ENCODE measurements at regions not wholly inside any gene's neighbourhood (a gene's known extent, or its start where the extent isn't known, plus 50 kb on each side); places are given as distances from the start of the nearest gene placed in this dataset.

DNA sequence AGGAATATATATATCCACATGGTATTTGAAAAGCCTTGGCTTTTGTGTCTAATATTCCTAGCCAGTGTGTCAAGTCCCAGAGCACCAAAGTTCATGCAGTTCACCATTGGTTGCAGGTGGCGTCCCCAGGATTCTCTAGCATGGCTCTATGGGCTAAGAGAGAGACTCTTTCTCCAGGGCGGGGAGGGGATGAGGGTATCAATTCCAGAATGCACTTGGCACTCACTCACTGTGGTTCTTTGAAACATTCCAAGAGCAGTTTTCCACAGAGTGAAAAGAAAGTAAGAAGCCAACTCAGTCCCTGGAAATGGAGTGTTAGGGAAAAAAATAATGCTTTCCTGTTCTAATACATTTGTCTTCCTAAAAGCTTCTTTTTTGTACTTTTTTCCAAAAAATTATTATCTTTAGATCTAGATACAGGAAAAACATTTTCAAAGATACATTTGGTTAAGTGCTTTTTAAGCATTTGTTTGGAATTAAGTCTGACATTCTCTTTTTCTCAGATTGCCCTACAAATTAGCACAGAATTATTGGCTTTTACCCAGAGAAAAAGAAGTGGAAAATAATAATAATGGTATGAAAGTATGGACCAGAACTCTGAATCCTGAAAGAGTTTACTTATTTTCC lies 239.9 kb downstream of the PAX3 start:
- no peak for DNase-seq (ENCODE audit: low read depth, low spot score)
- no peak for FAIRE-seq
- no peak for TF ChIP-seq EZH2 (IDR thresholded peaks at IDR 0.05; ENCODE audit: low read length)
- TF ChIP-seq CTCF (optimal IDR thresholded peaks at IDR 0.05 in 1 of 3, IDR thresholded peaks at IDR 0.05 in 1 of 3, conservative IDR thresholded peaks at IDR 0.05 in 1 of 3; ENCODE audit: extremely low read depth in 1 of 3, insufficient read depth in 2 of 3, low read length in 3 of 3) = no peak
- Histone ChIP-seq H4K20me1 (ENCODE audit: control insufficient read depth, extremely low read depth, insufficient read depth, low read length) (no peaks in the 10 kb centered on the region), H3K27ac (ENCODE audit: control insufficient read depth, insufficient read depth, low read length) (no peak overlapping the region), H3K4me1 (ENCODE audit: control insufficient read depth, extremely low read depth, insufficient read depth, low read length) (no peaks in the 10 kb centered on the region), H3K4me2 (ENCODE audit: control insufficient read depth, extremely low read depth, insufficient read depth, low read depth, low read length) (no peak overlapping the region), H2AFZ (ENCODE audit: control insufficient read depth, low read length) (no peak overlapping the region), H3K9ac (ENCODE audit: control insufficient read depth, extremely low read depth, insufficient read depth, low read length) (no peak overlapping the region), H3K27me3 (ENCODE audit: control insufficient read depth, extremely low read depth, insufficient read depth, low read length) (peaks cover 8% of the 10 kb centered on the region), H3K9me1 (ENCODE audit: control insufficient read depth, extremely low read depth, insufficient read depth, low read length) (no peaks in the 10 kb centered on the region), H3K79me2 (ENCODE audit: control insufficient read depth, insufficient read depth, low read length) (no peaks in the 10 kb centered on the region), H3K36me3 (ENCODE audit: control insufficient read depth in 2 of 2, extremely low read depth in 1 of 2, insufficient read depth in 2 of 2, low read length in 2 of 2) (no peaks in the 10 kb centered on the region), H3K9me3 (ENCODE audit: control insufficient read depth, low read depth, low read length) (no peaks in the 10 kb centered on the region), H3K4me3 (ENCODE audit: control insufficient read depth in 2 of 3, extremely low read depth in 1 of 3, insufficient read depth in 2 of 3, low read depth in 1 of 3, low read length in 3 of 3) (no peak overlapping the region)
- dilution Hi-C loops (cut with MboI; ENCODE audit: extremely low pct_ligation_motif_present, low sequenced_read_pairs) = no loop called here

- dilution Hi-C loops (cut with MboI; ENCODE audit: extremely low pct_ligation_motif_present, low sequenced_read_pairs) = no loop called here
- TF ChIP-seq CTCF (optimal IDR thresholded peaks at IDR 0.05 in 1 of 3, IDR thresholded peaks at IDR 0.05 in 1 of 3, conservative IDR thresholded peaks at IDR 0.05 in 1 of 3; ENCODE audit: extremely low read depth in 1 of 3, insufficient read depth in 2 of 3, low read length in 3 of 3) (peak; percentile 27 to 56 (median 38)), EZH2 (IDR thresholded peaks at IDR 0.05; ENCODE audit: low read length) (no peak)
- Histone ChIP-seq H3K27ac (ENCODE audit: control insufficient read depth, insufficient read depth, low read length) (no peak overlapping the region), H3K4me3 (ENCODE audit: control insufficient read depth in 2 of 3, extremely low read depth in 1 of 3, insufficient read depth in 2 of 3, low read depth in 1 of 3, low read length in 3 of 3) (no peak overlapping the region), H3K9me3 (ENCODE audit: control insufficient read depth, low read depth, low read length) (no peaks in the 10 kb centered on the region), H3K79me2 (ENCODE audit: control insufficient read depth, insufficient read depth, low read length) (no peaks in the 10 kb centered on the region), H2AFZ (ENCODE audit: control insufficient read depth, low read length) (no peak overlapping the region), H3K27me3 (ENCODE audit: control insufficient read depth, extremely low read depth, insufficient read depth, low read length) (peaks cover 17% of the 10 kb centered on the region), H3K9me1 (ENCODE audit: control insufficient read depth, extremely low read depth, insufficient read depth, low read length) (no peaks in the 10 kb centered on the region), H4K20me1 (ENCODE audit: control insufficient read depth, extremely low read depth, insufficient read depth, low read length) (no peaks in the 10 kb centered on the region), H3K9ac (ENCODE audit: control insufficient read depth, extremely low read depth, insufficient read depth, low read length) (no peak overlapping the region), H3K36me3 (ENCODE audit: control insufficient read depth in 2 of 2, extremely low read depth in 1 of 2, insufficient read depth in 2 of 2, low read length in 2 of 2) (no peaks in the 10 kb centered on the region), H3K4me2 (ENCODE audit: control insufficient read depth, extremely low read depth, insufficient read depth, low read depth, low read length) (no peak overlapping the region), H3K4me1 (ENCODE audit: control insufficient read depth, extremely low read depth, insufficient read depth, low read length) (no peaks in the 10 kb centered on the region)
- FAIRE-seq = peak; percentile 53
- no peak for DNase-seq (ENCODE audit: low read depth, low spot score)
Observed at GRCh38 chr2:222057347-222058073, 241.3 kb downstream of the PAX3 start.

Measured in keratinocyte (primary cell).